HCT116 (cell line): ENCODE measurements at regions not wholly inside any gene's neighbourhood (a gene's known extent, or its start where the extent isn't known, plus 50 kb on each side); places are given as distances from the start of the nearest gene placed in this dataset.

ENCODE experiments used
- ATAC-seq: fragments of 200-7000 bp; cut with Tn5 transposase; 2 replicates; pipeline ENCODE4 v1.9.1; 2020; ENCODE audit warnings: mild to moderate bottlenecking, moderate library complexity
- BruUV-seq: library from RNA; stranded (reverse); fragments of 400-500 nt; replicated peaks from 2 replicates; lab custom pipeline; 2021; lab: Mats Ljungman, UMichigan
- CTCF ChIA-PET: fragments of 300-600 bp; sonication (Branson Sonifier 250); formaldehyde crosslinking; loops from one replicate; lab custom pipeline; 2021; ENCODE audit warnings: antibody characterized with exemption; lab: Charles Lee
- POLR2A ChIA-PET: fragments of 300-600, 350-600 bp; sonication (Branson Sonifier 250); formaldehyde crosslinking; loops from one replicate; lab custom pipeline; 2021; ENCODE audit warnings: antibody characterized with exemption; lab: Charles Lee
- RAD21 ChIA-PET, 2 experiments: fragments of 300-600 bp; sonication (Branson Sonifier 250); formaldehyde crosslinking; loops; one replicate each; lab custom pipeline; 2023; ENCODE audit warnings: low total read pairs in 2 of 2; ENCODE audit not compliant: uncharacterized antibody in 2 of 2, unreplicated experiment in 2 of 2, low non-redundant PET in 1 of 2; lab: Charles Lee
- DNase-seq: peaks from one replicate; pipeline ENCODE4 v3.0.0-alpha.2; 2010; ENCODE audit warnings: low read depth, low spot score
- H2AFZ ChIP-seq: fragments of 200-600 bp; shearing (Covaris generic), sonication (generic); 2 replicates; pipeline ENCODE4 v1.6.1; 2017; ENCODE audit warnings: low read depth, mixed run types, mixed read lengths, antibody characterized with exemption, low read length; ENCODE audit not compliant: poor library complexity, severe bottlenecking
- H3K27ac ChIP-seq: 2 replicates; pipeline ENCODE4 v1.5.1; 2012; ENCODE audit warnings: low read depth, low read length
- H3K27me3 ChIP-seq: fragments of 200-600 bp; sonication (generic); 2 replicates; pipeline ENCODE4 v1.6.1; 2016; ENCODE audit warnings: mixed run types, low read length, mixed read lengths; ENCODE audit not compliant: insufficient read depth
- H3K36me3 ChIP-seq, 2 experiments: fragments of 200-500 bp in 1 of 2; fragments of 200-600 bp in 1 of 2; sonication (Bioruptor generic) in 1 of 2; sonication (generic) in 1 of 2; 2 replicates each; pipeline versions ENCODE4 v1.5.1 to v1.6.1; 2014 to 2016; ENCODE audit warnings: low read length in 2 of 2, inconsistent platforms in 1 of 2, mixed read lengths in 1 of 2, mixed run types in 1 of 2; ENCODE audit not compliant: insufficient read depth in 2 of 2, control insufficient read depth in 1 of 2
- H3K4me1 ChIP-seq, 2 experiments: fragments of 200-600 bp in 1 of 2; sonication (generic) in 1 of 2; 2 replicates each; pipeline versions ENCODE4 v1.5.1 to v1.6.1; 2012 to 2017; ENCODE audit warnings: low read length in 2 of 2, inconsistent platforms in 1 of 2, mild to moderate bottlenecking in 1 of 2, mixed read lengths in 1 of 2, mixed run types in 1 of 2, moderate library complexity in 1 of 2; ENCODE audit not compliant: insufficient read depth in 2 of 2, control insufficient read depth in 1 of 2
- H3K4me2 ChIP-seq: fragments of 200-600 bp; sonication (generic); 2 replicates; pipeline ENCODE4 v1.6.1; 2017; ENCODE audit warnings: mixed run types, low read length, mixed read lengths
- H3K4me3 ChIP-seq, 2 experiments: fragments of 200-600 bp in 1 of 2; sonication (generic) in 1 of 2; replicated peaks in 1 of 2; 2 replicates each; pipeline ENCODE4 v1.5.1; 2011 to 2016; ENCODE audit warnings: low read length in 2 of 2, control low read depth in 1 of 2, low read depth in 1 of 2, mild to moderate bottlenecking in 1 of 2, mixed read lengths in 1 of 2, mixed run types in 1 of 2
- H3K79me2 ChIP-seq: fragments of 200-600 bp; sonication (generic); 2 replicates; pipeline ENCODE4 v1.6.1; 2017; ENCODE audit warnings: mild to moderate bottlenecking, mixed run types, low read length, moderate library complexity, mixed read lengths; ENCODE audit not compliant: insufficient read depth
- H3K9ac ChIP-seq: fragments of 200-600 bp; sonication (generic); 2 replicates; pipeline ENCODE4 v1.6.1; 2016; ENCODE audit warnings: low read length, mixed read lengths
- H3K9me2 ChIP-seq: fragments of 200-600 bp; sonication (generic), shearing (Covaris generic); 2 replicates; pipeline ENCODE4 v1.6.1; 2017; ENCODE audit warnings: mixed run types, mild to moderate bottlenecking, moderate library complexity; ENCODE audit not compliant: insufficient read depth
- H3K9me3 ChIP-seq, 2 experiments: fragments of 200-500 bp in 1 of 2; fragments of 200-600 bp in 1 of 2; sonication (Bioruptor generic) in 1 of 2; sonication (generic) in 1 of 2; 2 replicates each; pipeline ENCODE4 v1.6.1; 2014 to 2017; ENCODE audit warnings: low read length in 2 of 2, mixed read lengths in 2 of 2, inconsistent platforms in 1 of 2, low read depth in 1 of 2, mild to moderate bottlenecking in 1 of 2, mixed run types in 1 of 2, moderate library complexity in 1 of 2; ENCODE audit not compliant: control insufficient read depth in 1 of 2, insufficient read depth in 1 of 2
- H4K20me1 ChIP-seq: fragments of 200-600 bp; sonication (generic), shearing (Covaris generic); 2 replicates; pipeline ENCODE4 v1.6.1; 2017; ENCODE audit warnings: mixed run types, mild to moderate bottlenecking, moderate library complexity; ENCODE audit not compliant: insufficient read depth
- CEBPB ChIP-seq: IDR thresholded peaks from 2 replicates; pipeline ENCODE4 v1.6.1; 2012; ENCODE audit warnings: low read depth
- EGR1 ChIP-seq: IDR thresholded peaks from 2 replicates; pipeline ENCODE4 v1.6.1; 2012; ENCODE audit warnings: low read depth
- ELF1 ChIP-seq: IDR thresholded peaks from 2 replicates; pipeline ENCODE4 v1.6.1; 2012; ENCODE audit warnings: low read depth, borderline replicate concordance
- EZH2 ChIP-seq: fragments of 200-600 bp; sonication (generic); IDR thresholded peaks from 2 replicates; pipeline ENCODE4 v1.6.1; 2017; ENCODE audit warnings: antibody characterized with exemption, mixed run types
- EZH2phosphoT487 ChIP-seq: fragments of 200-600 bp; IDR thresholded peaks from 2 replicates; pipeline ENCODE4 v1.6.1; 2018; ENCODE audit warnings: antibody characterized with exemption, borderline replicate concordance
- FOSL1 ChIP-seq: IDR thresholded peaks from 2 replicates; pipeline ENCODE4 v1.6.1; 2012; ENCODE audit warnings: low read depth
- JUND ChIP-seq: IDR thresholded peaks from 2 replicates; pipeline ENCODE4 v1.6.1; 2012
- POLR2A ChIP-seq: IDR thresholded peaks from 2 replicates; pipeline ENCODE4 v1.7.0; 2011; ENCODE audit warnings: borderline replicate concordance; ENCODE audit not compliant: insufficient read depth, insufficient read length; ENCODE audit errors: extremely low read depth
- POLR2AphosphoS5 ChIP-seq: IDR thresholded peaks from 2 replicates; pipeline ENCODE4 v1.6.1; 2011; ENCODE audit warnings: mild to moderate bottlenecking, low read depth, low read length, moderate library complexity
- RAD21 ChIP-seq: IDR thresholded peaks from 2 replicates; pipeline ENCODE4 v1.6.1; 2012; ENCODE audit warnings: low read depth, mild to moderate bottlenecking
- SIN3A ChIP-seq: IDR thresholded peaks from 2 replicates; pipeline ENCODE4 v1.6.1; 2012; ENCODE audit warnings: low read depth
- SP1 ChIP-seq: IDR thresholded peaks from 2 replicates; pipeline ENCODE4 v1.6.1; 2012; ENCODE audit warnings: low read depth
- SRF ChIP-seq: IDR thresholded peaks from 2 replicates; pipeline ENCODE4 v1.6.1; 2012; ENCODE audit warnings: low read depth
- YY1 ChIP-seq: IDR thresholded peaks from 2 replicates; pipeline ENCODE4 v1.6.1; 2011; ENCODE audit warnings: low read length, low read depth, moderate library complexity, mild to moderate bottlenecking; ENCODE audit not compliant: insufficient replicate concordance; ENCODE audit errors: extremely low read depth
- ZFX ChIP-seq: fragments of 450-650 bp; IDR thresholded peaks from 2 replicates; pipeline ENCODE4 v1.6.1; 2017
- ZNF274 ChIP-seq: fragments of 200-500 bp; sonication (Bioruptor generic); IDR thresholded peaks from 2 replicates; pipeline ENCODE4 v1.6.1; 2014; ENCODE audit warnings: mild to moderate bottlenecking, low read depth, low read length, inconsistent platforms
- intact Hi-C: fragments of 100-400 bp; cut with micrococcal nuclease; formaldehyde crosslinking; loops from 2 replicates; pipeline ENCODE4 v1.10.0; 2022
- TF ChIP-seq, protein P1 (sequence below): IDR thresholded peaks from 2 replicates; pipeline ENCODE4 v1.6.1; 2012
- TF ChIP-seq, protein P2 (sequence below): IDR thresholded peaks from 2 replicates; pipeline ENCODE4 v1.6.1; 2011; ENCODE audit warnings: mild to moderate bottlenecking, low read length, moderate library complexity; ENCODE audit not compliant: insufficient replicate concordance; ENCODE audit errors: extremely low read depth

DNA sequence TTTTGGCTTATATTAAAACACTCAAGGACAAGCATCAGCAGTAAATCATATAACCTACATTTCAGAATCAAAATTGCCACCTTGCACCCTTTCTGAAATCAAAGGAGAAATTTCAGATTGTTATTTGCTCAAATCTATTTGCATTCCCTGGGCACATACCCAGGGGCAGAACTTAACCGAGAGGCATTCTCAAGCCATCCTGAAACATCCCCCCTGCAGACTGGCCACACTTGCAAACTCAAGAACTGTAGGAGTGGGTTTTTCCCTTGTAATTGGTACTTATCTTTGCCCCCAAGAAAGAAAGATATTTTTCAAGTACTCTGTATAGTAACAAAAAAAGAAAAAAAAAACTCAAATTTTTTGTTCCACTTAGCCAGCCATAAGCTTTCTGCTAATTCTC lies 213.6 kb upstream of the ESRRG start:
- no TSS peak for BruUV-seq
- Histone ChIP-seq H4K20me1 (no peaks in the 10 kb centered on the region), H3K9me3 (no peaks in the 10 kb centered on the region), H3K27me3 (no peaks in the 10 kb centered on the region), H3K27ac (no peak overlapping the region), H3K4me3 (no peak overlapping the region), H3K4me1 (no peaks in the 10 kb centered on the region), H3K36me3 (no peaks in the 10 kb centered on the region), H3K79me2 (no peaks in the 10 kb centered on the region), H2AFZ (no peak overlapping the region), H3K9ac (no peak overlapping the region), H3K9me2 (no peaks in the 10 kb centered on the region), H3K4me2 (no peak overlapping the region)
- ChIA-PET POLR2A (no interaction called here), RAD21 (no interaction called here), CTCF (no interaction called here)
- TF ChIP-seq, protein P1, sequence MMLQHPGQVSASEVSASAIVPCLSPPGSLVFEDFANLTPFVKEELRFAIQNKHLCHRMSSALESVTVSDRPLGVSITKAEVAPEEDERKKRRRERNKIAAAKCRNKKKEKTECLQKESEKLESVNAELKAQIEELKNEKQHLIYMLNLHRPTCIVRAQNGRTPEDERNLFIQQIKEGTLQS, result no peak
- TF ChIP-seq ZFX, result no peak
- no peak for TF ChIP-seq JUND
- no peak for TF ChIP-seq ZNF274
- TF ChIP-seq EZH2, result no peak
- TF ChIP-seq POLR2A, result no peak
- TF ChIP-seq SP1, result no peak
- no peak for TF ChIP-seq POLR2AphosphoS5
- no peak for TF ChIP-seq RAD21
- intact Hi-C loops, result no loop called here
- no peak for ATAC-seq
- no peak for DNase-seq

DNA sequence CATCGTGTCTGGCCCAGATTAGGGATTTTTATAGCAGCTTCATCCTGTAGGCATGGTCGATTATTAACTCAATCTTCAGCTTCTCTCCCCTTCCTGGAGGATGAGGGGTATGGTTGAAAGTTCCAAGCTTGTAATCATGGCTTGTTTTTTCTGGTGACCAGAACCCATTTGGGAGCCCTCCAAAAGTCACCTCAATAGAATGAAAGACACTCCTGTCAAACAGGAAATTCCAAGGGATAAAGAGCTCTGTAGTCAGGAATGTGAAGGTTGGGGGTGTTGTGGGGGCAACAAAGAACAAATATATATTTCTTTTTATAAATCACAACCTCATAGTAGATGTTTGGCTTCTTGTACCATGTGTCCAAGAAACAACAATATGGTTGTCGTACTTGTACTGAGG lies 212.7 kb upstream of the ESRRG start:
- no peak overlapping the region for H2AFZ ChIP-seq
- no peak overlapping the region for H3K27ac ChIP-seq
- intact Hi-C loops, result no loop called here
- no peak overlapping the region for H3K4me2 ChIP-seq
- POLR2A ChIA-PET, result no interaction called here
- H3K9me3 ChIP-seq, result no peaks in the 10 kb centered on the region; a peak in 1 of 4 replicates
- no peak for DNase-seq
- H4K20me1 ChIP-seq, result no peaks in the 10 kb centered on the region
- H3K79me2 ChIP-seq, result no peaks in the 10 kb centered on the region
- no peak overlapping the region for H3K4me3 ChIP-seq
- no peaks in the 10 kb centered on the region for H3K36me3 ChIP-seq
- RAD21 ChIA-PET, result no interaction called here
- BruUV-seq, result no TSS peak
- H3K4me1 ChIP-seq, result no peaks in the 10 kb centered on the region
- no peak overlapping the region for H3K9ac ChIP-seq
- no peak for ATAC-seq
- CTCF ChIA-PET, result no interaction called here
- H3K9me2 ChIP-seq, result no peaks in the 10 kb centered on the region
- H3K27me3 ChIP-seq, result no peaks in the 10 kb centered on the region
- TF ChIP-seq SRF (no peak), ELF1 (no peak), EGR1 (no peak), YY1 (no peak), FOSL1 (no peak), SP1 (no peak), ZNF274 (no peak), POLR2AphosphoS5 (no peak), EZH2phosphoT487 (no peak), CEBPB (no peak), SIN3A (no peak)
- TF ChIP-seq, protein P1, result no peak
- TF ChIP-seq, protein P2, sequence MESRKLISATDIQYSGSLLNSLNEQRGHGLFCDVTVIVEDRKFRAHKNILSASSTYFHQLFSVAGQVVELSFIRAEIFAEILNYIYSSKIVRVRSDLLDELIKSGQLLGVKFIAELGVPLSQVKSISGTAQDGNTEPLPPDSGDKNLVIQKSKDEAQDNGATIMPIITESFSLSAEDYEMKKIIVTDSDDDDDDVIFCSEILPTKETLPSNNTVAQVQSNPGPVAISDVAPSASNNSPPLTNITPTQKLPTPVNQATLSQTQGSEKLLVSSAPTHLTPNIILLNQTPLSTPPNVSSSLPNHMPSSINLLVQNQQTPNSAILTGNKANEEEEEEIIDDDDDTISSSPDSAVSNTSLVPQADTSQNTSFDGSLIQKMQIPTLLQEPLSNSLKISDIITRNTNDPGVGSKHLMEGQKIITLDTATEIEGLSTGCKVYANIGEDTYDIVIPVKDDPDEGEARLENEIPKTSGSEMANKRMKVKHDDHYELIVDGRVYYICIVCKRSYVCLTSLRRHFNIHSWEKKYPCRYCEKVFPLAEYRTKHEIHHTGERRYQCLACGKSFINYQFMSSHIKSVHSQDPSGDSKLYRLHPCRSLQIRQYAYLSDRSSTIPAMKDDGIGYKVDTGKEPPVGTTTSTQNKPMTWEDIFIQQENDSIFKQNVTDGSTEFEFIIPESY, result no peak
